SK-N-MC (cell line): ENCODE measurements at regions not wholly inside any gene's neighbourhood (a gene's known extent, or its start where the extent isn't known, plus 50 kb on each side); places are given as distances from the start of the nearest gene placed in this dataset.

Experiments used
- EZH2 ChIP-seq: fragments of 200-600 bp; sonication (generic); IDR thresholded peaks from one replicate; pipeline ENCODE4 v1.6.1; 2017; ENCODE audit warnings: antibody characterized with exemption
- POLR2AphosphoS5 ChIP-seq: IDR thresholded peaks from 2 replicates; pipeline ENCODE4 v1.6.1; 2012; ENCODE audit warnings: mild to moderate bottlenecking, low read depth, low read length, borderline replicate concordance

DNA sequence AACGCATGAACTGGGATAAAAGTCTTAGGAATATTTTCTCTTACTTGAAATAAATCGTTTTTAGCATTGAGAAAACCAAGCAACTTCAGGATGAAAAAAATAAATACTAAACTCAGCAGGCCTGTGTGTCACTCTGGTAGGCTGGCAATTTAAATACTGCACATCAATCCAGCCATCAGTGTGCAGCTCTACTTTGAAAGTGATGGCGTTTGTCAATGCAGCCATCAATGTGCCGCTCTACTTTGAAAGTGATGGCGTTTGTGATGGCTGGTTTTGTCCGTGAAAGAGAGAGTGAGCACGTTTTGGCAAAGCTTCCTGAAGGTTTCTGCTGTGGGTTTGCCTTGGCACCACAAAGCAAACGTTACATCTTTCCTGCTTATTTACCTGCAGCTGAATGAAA lies 543.5 kb upstream of the SALL3 start:
- TF ChIP-seq POLR2AphosphoS5 = no peak
- TF ChIP-seq EZH2 = no peak
